Stomach (tissue), 8 donors: ENCODE measurements at regions not wholly inside any gene's neighbourhood (a gene's known extent, or its start where the extent isn't known, plus 50 kb on each side); places are given as distances from the start of the nearest gene placed in this dataset.
A peak's percentile ranks its signal among the peaks of the same experiment; 100 is the strongest.

Source experiments
- DNase-seq, 2 donors: peaks; one replicate each; pipeline versions ENCODE4 v3.0.0 to v3.0.0-alpha.2; 2013 to 2019
- H3K27ac ChIP-seq, 5 donors: fragments of 200-600 bp in 4 of 5; sonication (generic) in 4 of 5; one replicate each; pipeline ENCODE4 v1.5.1; 2013 to 2019; ENCODE audit warnings: mild to moderate bottlenecking in 1 of 5, moderate library complexity in 1 of 5
- H3K27me3 ChIP-seq, 3 donors: fragments of 200-600 bp; sonication (generic); one replicate each; pipeline ENCODE4 v1.5.1; 2017 to 2019; ENCODE audit warnings: mixed run types in 1 of 3
- H3K36me3 ChIP-seq, 4 donors: fragments of 200-600 bp; sonication (generic); 1 replicate in 3 of 4; 2 replicates in 1 of 4; pipeline ENCODE4 v1.5.1; 2016 to 2019
- H3K4me1 ChIP-seq, 4 donors: fragments of 200-600 bp; sonication (generic); one replicate each; pipeline ENCODE4 v1.5.1; 2016 to 2019
- H3K4me3 ChIP-seq, 4 donors: fragments of 200-600 bp; sonication (generic) in 3 of 4; one replicate each; pipeline ENCODE4 v1.5.1; 2016 to 2019; ENCODE audit warnings: mild to moderate bottlenecking in 1 of 4
- H3K9me3 ChIP-seq, 4 donors: fragments of 200-600 bp; sonication (generic); one replicate each; pipeline ENCODE4 v1.5.1; 2016 to 2019
- EP300 ChIP-seq: sonication (generic); formaldehyde crosslinking; IDR thresholded peaks from one replicate; pipeline ENCODE4 v1.6.1; 2017; ENCODE audit warnings: antibody characterized with exemption
- POLR2A ChIP-seq, 4 donors: fragments of 450-650 bp; IDR thresholded peaks; one replicate each; pipeline ENCODE4 v1.6.1; 2016; ENCODE audit warnings: antibody characterized with exemption in 4 of 4, control low read depth in 2 of 4, mild to moderate bottlenecking in 1 of 4, moderate library complexity in 1 of 4
- POLR2AphosphoS5 ChIP-seq, 3 donors: sonication (generic); formaldehyde crosslinking; IDR thresholded peaks; one replicate each; pipeline ENCODE4 v1.6.1; 2016; ENCODE audit warnings: antibody characterized with exemption in 3 of 3
- WGBS, 5 donors: extraction: QIAGEN DNeasy Blood & Tissue Kit in 3 of 5; methylation state at CpG; one replicate each; pipeline versions ENCODE4 v1.1.5 to v1.1.7; 2013 to 2018; 5-methylcytosine and 5-hydroxymethylcytosine counted together
- intact Hi-C: fragments of 100-400 bp; cut with DNase I; formaldehyde crosslinking; loops from one replicate; pipeline ENCODE4 v1.15.1; 2023; ENCODE audit warnings: low total_unique reads
- TF ChIP-seq, protein P1 (sequence below), 7 experiments: fragments of 450-650 bp in 4 of 7; fragments of 200-600 bp in 3 of 7; sonication (generic) in 3 of 7; IDR thresholded peaks; one replicate each; pipeline ENCODE4 v1.5.1; 2016 to 2019; ENCODE audit warnings: antibody characterized with exemption in 7 of 7, control low read depth in 2 of 7, mild to moderate bottlenecking in 1 of 7
- donor health status: healthy with polysubstance abuse.
- donor health status: Bipolar disorder and iron deficiency.
- donor health status: healthy.

DNA sequence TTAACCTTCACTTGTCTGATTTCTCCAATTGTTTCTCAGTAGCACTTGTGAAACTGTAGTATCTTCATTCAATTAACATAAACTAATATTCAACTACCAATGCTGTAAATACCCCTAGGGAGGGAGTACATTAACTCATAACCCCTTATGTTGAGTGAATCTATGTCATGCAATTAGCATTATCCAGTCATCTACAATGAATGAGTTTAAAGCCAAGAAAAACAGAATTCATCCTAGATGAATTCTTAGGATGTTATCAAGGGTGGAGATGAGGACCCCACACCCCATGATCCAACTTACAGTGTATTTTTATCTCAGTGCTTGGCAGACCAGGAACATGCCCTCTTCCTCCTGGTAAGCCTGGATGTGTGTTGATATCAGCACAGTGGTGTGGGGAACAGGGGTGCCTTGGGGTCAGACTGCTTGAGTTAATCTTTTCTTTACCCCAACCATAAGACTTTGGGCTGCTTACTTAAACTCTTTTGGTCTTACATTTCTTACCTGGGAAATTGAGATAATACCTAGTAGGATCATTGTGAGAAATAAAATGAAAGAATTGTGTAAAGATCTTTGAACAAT, 62.1 kb upstream of the SCOC start:
- H3K36me3 ChIP-seq, result no peaks in the 10 kb centered on the region
- H3K4me1 ChIP-seq, result peaks cover 0 to 13% (median 3%) of the 10 kb centered on the region in 4 donors
- no peaks in the 10 kb centered on the region for H3K9me3 ChIP-seq
- DNase-seq, result no peak
- H3K27me3 ChIP-seq, result no peaks in the 10 kb centered on the region
- no peak overlapping the region for H3K4me3 ChIP-seq
- no peak overlapping the region for H3K27ac ChIP-seq
- intact Hi-C loops, result no loop called here
- no peak for TF ChIP-seq POLR2A (IDR thresholded peaks at IDR 0.05)
- TF ChIP-seq POLR2AphosphoS5 (IDR thresholded peaks at IDR 0.05), result no peak
- TF ChIP-seq, protein P1, sequence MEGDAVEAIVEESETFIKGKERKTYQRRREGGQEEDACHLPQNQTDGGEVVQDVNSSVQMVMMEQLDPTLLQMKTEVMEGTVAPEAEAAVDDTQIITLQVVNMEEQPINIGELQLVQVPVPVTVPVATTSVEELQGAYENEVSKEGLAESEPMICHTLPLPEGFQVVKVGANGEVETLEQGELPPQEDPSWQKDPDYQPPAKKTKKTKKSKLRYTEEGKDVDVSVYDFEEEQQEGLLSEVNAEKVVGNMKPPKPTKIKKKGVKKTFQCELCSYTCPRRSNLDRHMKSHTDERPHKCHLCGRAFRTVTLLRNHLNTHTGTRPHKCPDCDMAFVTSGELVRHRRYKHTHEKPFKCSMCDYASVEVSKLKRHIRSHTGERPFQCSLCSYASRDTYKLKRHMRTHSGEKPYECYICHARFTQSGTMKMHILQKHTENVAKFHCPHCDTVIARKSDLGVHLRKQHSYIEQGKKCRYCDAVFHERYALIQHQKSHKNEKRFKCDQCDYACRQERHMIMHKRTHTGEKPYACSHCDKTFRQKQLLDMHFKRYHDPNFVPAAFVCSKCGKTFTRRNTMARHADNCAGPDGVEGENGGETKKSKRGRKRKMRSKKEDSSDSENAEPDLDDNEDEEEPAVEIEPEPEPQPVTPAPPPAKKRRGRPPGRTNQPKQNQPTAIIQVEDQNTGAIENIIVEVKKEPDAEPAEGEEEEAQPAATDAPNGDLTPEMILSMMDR (IDR thresholded peaks at IDR 0.05), result no peak
- TF ChIP-seq EP300, result no peak

DNA sequence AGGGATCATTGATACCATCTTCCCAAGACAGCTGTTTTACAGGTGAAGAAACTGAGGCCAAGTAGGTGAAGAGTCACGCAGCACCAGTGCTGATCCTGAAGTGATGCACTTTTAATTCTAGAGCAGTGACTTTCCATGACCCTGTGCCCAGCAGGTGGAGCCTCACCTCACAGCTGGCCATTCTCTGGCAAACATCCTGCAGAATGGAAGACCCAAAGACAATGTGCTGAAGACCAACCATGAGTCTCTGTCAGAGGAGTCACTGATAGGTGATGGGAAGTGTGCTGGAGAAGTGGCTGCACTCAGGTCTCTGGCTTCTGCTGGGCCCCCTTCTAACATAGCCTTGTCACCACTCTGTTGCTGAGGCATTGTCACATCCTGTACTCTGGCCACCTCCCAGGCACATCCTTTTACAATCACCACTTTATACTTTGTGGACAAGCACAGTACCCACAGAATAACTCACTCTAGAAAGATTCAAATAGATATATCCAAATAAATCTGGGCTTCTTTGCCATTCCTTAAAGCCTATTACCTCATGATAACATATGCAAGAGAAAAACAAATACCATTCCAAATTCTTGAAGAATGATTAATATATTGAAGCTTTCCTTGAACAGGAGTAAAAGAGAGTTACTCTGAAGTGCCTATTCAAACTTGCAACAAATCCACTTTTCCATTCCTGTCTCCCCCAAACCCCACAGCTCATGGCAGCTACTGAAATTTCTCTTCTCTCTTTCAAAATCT, 64.1 kb upstream of the SCOC start:
- intact Hi-C loops, result no loop called here
- Histone ChIP-seq H3K4me3 (no peak overlapping the region), H3K4me1 (peaks cover 0 to 17% (median 9%) of the 10 kb centered on the region in 4 donors), H3K27me3 (no peaks in the 10 kb centered on the region), H3K9me3 (no peaks in the 10 kb centered on the region), H3K27ac (peak overlapping the region in 4 of 5 donors; percentile 24 to 72 (median 50)), H3K36me3 (no peaks in the 10 kb centered on the region)
- no peak for TF ChIP-seq POLR2AphosphoS5 (IDR thresholded peaks at IDR 0.05)
- no peak for TF ChIP-seq POLR2A (IDR thresholded peaks at IDR 0.05)
- TF ChIP-seq, protein P1 (IDR thresholded peaks at IDR 0.05), result no peak
- TF ChIP-seq EP300, result no peak
- WGBS, 5 donors, result 79 to 96% (median 93%) methylated on average over 1 of the region's 1 CpG
- DNase-seq, result no peak

DNA sequence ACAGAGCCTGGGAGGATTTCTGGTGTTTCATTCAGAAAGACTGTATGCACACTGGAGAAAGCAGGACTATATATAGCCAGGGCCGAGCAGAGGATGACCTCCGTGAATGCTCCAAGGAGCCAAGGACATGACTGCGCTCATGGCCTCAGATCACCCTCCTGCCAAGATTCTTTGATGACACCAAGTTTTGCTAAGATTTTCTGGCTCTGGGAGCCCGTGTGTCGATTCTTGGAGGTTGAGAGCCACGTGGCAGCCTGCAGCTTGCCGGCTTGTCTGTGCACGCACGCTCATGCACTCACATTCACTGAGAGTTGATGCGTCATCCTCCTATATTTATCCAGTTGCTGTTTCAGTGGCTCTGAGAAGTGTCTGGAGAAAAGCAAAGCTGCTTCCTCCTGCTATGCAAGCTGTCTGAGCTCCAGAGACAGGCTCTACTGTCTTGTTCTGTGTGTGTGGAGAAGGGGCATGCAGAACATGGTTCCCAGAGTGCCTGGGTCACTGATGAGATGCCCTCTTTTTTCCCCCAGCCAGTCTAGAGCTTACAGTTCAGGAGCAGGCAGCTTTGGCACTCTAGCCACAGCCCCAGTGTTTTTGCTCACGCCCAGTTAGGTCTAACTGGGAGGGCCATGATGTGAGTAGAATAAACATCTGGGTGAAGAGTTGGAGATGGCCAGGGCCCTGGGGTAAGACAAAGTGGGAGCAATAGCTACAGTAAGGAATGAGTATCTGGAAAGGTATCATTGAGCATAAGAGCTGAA, 64.9 kb upstream of the SCOC start:
- WGBS, 5 donors, result 56 to 78% (median 67%) methylated on average over 11 of the region's 11 CpGs
- Histone ChIP-seq H3K27ac (peak overlapping the region in 4 of 5 donors; percentile 49 to 72 (median 61)), H3K4me3 (no peak overlapping the region), H3K4me1 (peaks cover 0 to 17% (median 9%) of the 10 kb centered on the region in 4 donors), H3K27me3 (no peaks in the 10 kb centered on the region), H3K9me3 (no peaks in the 10 kb centered on the region), H3K36me3 (no peaks in the 10 kb centered on the region)
- peak in 1 of 2 donors; percentile 80 for DNase-seq
- TF ChIP-seq POLR2A (IDR thresholded peaks at IDR 0.05), result no peak
- TF ChIP-seq POLR2AphosphoS5 (IDR thresholded peaks at IDR 0.05), result peak; percentile 30 to 54 (median 42)
- TF ChIP-seq, protein P1 (IDR thresholded peaks at IDR 0.05), result no peak
- peak; percentile 71 for TF ChIP-seq EP300
- intact Hi-C loops, result no loop called here

DNA sequence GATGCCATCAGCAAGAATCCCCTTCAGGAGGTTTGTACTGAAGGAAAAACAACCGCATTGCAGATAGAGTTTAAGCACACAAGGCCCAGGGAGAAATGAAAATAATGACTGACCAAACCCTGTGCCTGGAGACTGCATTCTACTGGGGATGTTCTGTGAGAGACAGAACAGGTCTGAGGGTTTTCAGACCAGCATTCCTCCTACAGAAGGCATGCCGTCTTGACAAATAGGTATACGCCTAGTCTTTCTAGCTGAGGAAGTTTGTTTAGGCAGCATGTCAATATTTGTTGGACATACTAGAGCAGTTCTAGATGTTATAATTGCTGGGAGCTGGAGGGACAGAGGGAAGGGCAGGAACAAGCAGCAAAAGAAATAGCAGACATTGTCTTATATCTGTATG, 68.4 kb upstream of the SCOC start:
- 32 to 54% (median 48%) methylated on average over 3 of the region's 3 CpGs for WGBS, 5 donors
- TF ChIP-seq POLR2AphosphoS5 (IDR thresholded peaks at IDR 0.05) (no peak), POLR2A (IDR thresholded peaks at IDR 0.05) (no peak), EP300 (no peak)
- TF ChIP-seq, protein P1 (IDR thresholded peaks at IDR 0.05), result no peak
- intact Hi-C loops, result no loop called here

More for the DNA sequence above, 68.4 kb upstream of the SCOC start:
- Histone ChIP-seq H3K4me3 (no peak overlapping the region), H3K9me3 (no peaks in the 10 kb centered on the region), H3K4me1 (peaks cover 0 to 17% (median 9%) of the 10 kb centered on the region in 4 donors), H3K36me3 (no peaks in the 10 kb centered on the region), H3K27ac (no peak overlapping the region), H3K27me3 (no peaks in the 10 kb centered on the region)
- DNase-seq, result peak in 1 of 2 donors; percentile 56
